Posterior cingulate gyrus (tissue), 11 donors: ENCODE measurements at regions not wholly inside any gene's neighbourhood (a gene's known extent, or its start where the extent isn't known, plus 50 kb on each side); places are given as distances from the start of the nearest gene placed in this dataset.

Source experiments
- DNase-seq, 10 donors: peaks; one replicate each; pipeline versions ENCODE4 v3.0.0 to v3.0.0-alpha.2; 2020 to 2021; ENCODE audit warnings: mixed read lengths in 3 of 10
- intact Hi-C: fragments of 100-400 bp; cut with DNase I; formaldehyde crosslinking; loops from one replicate; pipeline ENCODE4 v1.15.1; 2023

- DNase-seq = no peak
- intact Hi-C loops = no loop called here
These were observed 455.6 kb upstream of the ACVR2A start for GRCh38 chr2:147389218-147389617.

GRCh38 chr2:147388217-147388616 is 456.6 kb upstream of the ACVR2A start:
- intact Hi-C loops = no loop called here
- no peak for DNase-seq

GRCh38 chr2:147386284-147386683 is 458.5 kb upstream of the ACVR2A start:
- intact Hi-C loops = no loop called here
- no peak for DNase-seq

- intact Hi-C loops = no loop called here
- no peak for DNase-seq
These were observed 459.2 kb upstream of the ACVR2A start for GRCh38 chr2:147385600-147385999.

GRCh38 chr2:147384659-147385058 is 460.2 kb upstream of the ACVR2A start:
- no peak for DNase-seq
- intact Hi-C loops = no loop called here

- intact Hi-C loops = no loop called here
- DNase-seq = peak in 1 of 10 donors; percentile 25
These were observed 462.4 kb upstream of the ACVR2A start for GRCh38 chr2:147382322-147382948.

- intact Hi-C loops = no loop called here
- DNase-seq = no peak
These were observed 466.4 kb upstream of the ACVR2A start for GRCh38 chr2:147378403-147378802.

GRCh38 chr2:147375073-147375472 is 469.8 kb upstream of the ACVR2A start:
- intact Hi-C loops = no loop called here
- DNase-seq = no peak

- intact Hi-C loops = no loop called here
- DNase-seq = no peak
These were observed 470.4 kb upstream of the ACVR2A start for GRCh38 chr2:147374423-147374811.

- DNase-seq = no peak
- intact Hi-C loops = no loop called here
These were observed 470.9 kb upstream of the ACVR2A start for GRCh38 chr2:147373800-147374422.

- intact Hi-C loops = no loop called here
These were observed 476.5 kb upstream of the ACVR2A start for GRCh38 chr2:147368306-147368705.

GRCh38 chr2:147366279-147366678 is 478.6 kb upstream of the ACVR2A start:
- intact Hi-C loops = no loop called here
- no peak for DNase-seq

More at GRCh38 chr2:147368306-147368705, 476.5 kb upstream of the ACVR2A start:
- DNase-seq = no peak

GRCh38 chr2:147365622-147366021 is 479.2 kb upstream of the ACVR2A start:
- intact Hi-C loops = no loop called here
- DNase-seq = peak in 8 of 10 donors; percentile 32 to 93 (median 67)

GRCh38 chr2:147364597-147364996 is 480.2 kb upstream of the ACVR2A start:
- intact Hi-C loops = no loop called here
- DNase-seq = no peak

GRCh38 chr2:147363181-147363580 is 481.6 kb upstream of the ACVR2A start:
- DNase-seq = no peak
- intact Hi-C loops = no loop called here

- intact Hi-C loops = no loop called here
- no peak for DNase-seq
These were observed 486.5 kb upstream of the ACVR2A start for GRCh38 chr2:147358375-147358774.

GRCh38 chr2:147356157-147356556 is 488.7 kb upstream of the ACVR2A start:
- intact Hi-C loops = no loop called here
- DNase-seq = no peak

GRCh38 chr2:147355706-147356105 is 489.1 kb upstream of the ACVR2A start:
- intact Hi-C loops = no loop called here
- DNase-seq = no peak

GRCh38 chr2:147353072-147353381 is 491.8 kb upstream of the ACVR2A start:
- intact Hi-C loops = no loop called here
- no peak for DNase-seq

- intact Hi-C loops = no loop called here
- DNase-seq = no peak
These were observed 492.4 kb upstream of the ACVR2A start for GRCh38 chr2:147352264-147353071.

- intact Hi-C loops = no loop called here
- DNase-seq = peak in 3 of 10 donors; percentile 7 to 49 (median 13)
These were observed 493.0 kb upstream of the ACVR2A start for GRCh38 chr2:147351784-147352183.
